GM21619 (cell line): ENCODE measurements at regions not wholly inside any gene's neighbourhood (a gene's known extent, or its start where the extent isn't known, plus 50 kb on each side); places are given as distances from the start of the nearest gene placed in this dataset.
A peak's percentile ranks its signal among the peaks of the same experiment; 100 is the strongest.
"Not testable (repeated sequence)": the region's sequence is repeated elsewhere in the genome, so short reads cannot be mapped to it uniquely, and the experiment has no call there.

Experiments
- ATAC-seq: cut with Tn5 transposase; IDR thresholded peaks from one replicate; pipeline ENCODE4 v1.9.1; 2021; ENCODE audit not compliant: unreplicated experiment

- no peak for ATAC-seq
These were observed 175.7 kb downstream of the FASLG start for GRCh38 chr1:172834609-172835008.

DNA sequence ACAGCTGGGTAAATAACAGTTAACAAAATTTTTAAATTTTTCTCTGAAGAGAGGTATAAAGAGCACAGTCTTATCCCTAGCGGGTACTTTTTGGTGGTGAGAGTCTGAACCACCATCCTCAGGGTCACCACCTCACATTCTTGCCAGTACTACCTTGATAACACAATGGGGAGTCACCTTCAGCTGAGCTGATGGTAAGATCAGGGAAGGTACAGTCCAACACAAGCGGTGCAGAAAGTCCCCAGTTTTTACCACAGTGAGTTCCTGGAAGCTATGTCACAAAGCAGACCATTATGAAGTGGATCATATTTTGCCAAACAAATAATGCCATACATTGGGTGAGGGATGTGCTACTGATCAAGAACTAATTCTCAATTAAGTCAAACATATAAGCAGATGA is 176.9 kb downstream of the FASLG start:
- no peak for ATAC-seq

DNA sequence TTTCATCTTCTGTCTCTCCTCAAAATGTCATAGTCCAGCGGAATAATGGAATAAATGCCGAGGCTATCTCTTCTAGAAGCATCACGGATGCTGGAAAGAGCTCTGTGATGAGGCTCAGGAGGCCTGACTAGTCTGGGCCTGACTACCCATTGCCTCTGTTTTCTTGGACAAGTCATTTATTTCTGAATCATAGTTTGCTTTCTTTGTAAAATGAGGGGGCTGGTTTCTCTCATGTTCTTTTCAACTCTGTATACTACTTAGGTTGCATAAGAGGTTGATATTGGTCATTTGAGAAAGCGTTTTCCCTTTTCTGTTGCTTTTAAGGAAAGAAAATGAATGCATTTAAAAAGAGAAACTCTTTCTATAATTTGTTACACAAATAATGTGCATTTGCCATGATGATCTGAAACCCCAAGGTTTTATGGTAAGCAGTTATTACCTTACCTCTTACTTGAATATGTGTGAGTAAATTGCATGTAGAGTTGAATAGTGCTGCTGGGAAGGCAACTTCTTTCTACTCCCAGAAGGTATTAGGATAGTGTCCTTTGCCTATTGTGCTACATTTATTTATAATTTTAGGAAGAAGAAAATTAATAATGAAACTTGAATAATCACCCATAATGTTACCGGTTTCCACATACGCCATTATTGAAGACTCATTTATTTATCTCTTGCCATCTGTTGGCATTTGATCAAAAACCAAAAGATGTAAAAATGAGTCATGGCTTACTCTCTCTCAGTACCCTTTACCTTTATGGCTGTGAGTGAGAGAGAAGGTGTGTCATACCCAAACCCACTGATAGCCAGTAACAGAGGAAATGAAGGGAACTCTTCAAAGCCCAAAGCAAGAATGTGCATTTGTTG is 179.1 kb downstream of the FASLG start:
- ATAC-seq: no peak

GRCh38 chr1:172838680-172839313 is 179.9 kb downstream of the FASLG start:
- no peak for ATAC-seq

DNA sequence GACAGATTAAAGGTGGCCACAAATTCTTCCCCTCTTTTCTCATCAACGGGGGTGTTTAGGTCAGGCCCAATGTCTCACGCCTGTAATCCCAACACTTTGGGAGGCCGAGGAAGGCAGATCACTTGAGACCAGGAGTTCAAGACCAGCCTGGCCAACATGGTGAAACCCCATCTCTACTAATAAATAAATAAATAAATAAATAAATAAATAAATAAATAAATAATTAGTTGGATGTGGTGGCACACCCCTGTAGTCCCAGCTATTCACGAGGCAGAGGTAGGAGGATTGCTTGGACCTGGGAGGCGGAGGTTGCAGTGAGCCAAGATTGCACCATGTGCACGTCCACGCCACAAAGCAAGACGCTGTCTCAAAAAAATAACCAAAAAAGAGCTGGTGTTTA is 180.7 kb downstream of the FASLG start:
- ATAC-seq: not testable (repeated sequence)

DNA sequence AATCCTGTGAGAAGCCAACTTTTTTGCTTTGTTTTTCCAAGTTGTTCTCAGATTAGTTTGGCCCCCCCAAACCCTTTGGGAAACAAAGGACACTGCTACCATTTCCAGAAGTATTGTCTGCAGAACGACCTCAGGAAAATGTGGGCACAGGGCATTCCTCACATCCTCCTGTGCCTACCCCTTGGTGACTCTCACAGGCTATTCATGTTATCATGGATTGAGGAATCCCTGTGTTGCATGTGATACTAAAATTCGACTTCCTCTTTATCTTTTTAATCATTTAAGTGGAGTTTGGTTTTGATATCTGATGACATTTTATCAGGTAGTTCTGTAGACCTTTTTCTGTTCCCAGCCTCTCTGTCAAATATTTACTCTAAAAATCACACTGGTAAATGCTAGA is 184.5 kb downstream of the FASLG start:
- no peak for ATAC-seq

DNA sequence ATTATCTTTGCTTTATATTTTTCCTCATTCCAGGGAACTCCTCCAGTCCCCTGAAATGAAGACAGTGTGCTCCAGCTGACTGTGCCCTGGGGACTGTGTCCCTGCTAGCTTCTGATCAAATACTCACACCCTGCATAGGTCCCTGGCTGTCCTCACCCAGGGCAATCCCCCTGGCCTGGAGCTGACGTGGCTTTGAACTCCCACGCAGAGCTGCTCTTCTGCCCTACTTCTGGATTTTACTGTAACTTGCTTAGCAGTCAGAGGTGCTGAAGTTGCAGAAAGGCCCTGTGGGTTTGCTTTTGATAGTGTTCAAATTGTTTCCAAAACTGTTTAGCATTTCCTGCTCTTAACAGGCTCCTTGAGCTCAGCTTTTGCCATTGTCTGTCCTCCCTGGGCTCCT is 186.5 kb downstream of the FASLG start:
- no peak for ATAC-seq

GRCh38 chr1:172845865-172846264 is 187.0 kb downstream of the FASLG start:
- no peak for ATAC-seq

GRCh38 chr1:172847814-172848213 is 188.9 kb downstream of the FASLG start:
- ATAC-seq: not testable (repeated sequence)

DNA sequence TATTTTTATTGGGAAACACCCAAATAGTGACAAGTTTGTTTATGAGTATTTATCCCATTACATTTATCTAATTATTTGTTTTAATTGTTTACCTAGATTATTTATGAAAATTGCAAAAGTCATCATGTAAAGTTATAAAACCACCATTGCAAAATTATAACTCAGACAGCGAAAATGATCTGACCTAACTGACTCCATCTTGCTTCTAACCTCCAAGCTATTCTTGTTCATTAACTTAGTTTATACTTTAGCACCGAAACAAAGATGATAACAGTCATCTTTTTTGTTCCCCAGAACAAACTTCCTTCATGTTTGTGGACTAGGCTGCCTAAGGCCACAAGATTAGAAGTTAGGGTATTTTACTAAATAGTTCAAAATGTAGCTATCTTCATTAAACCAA is 190.8 kb downstream of the FASLG start:
- ATAC-seq: no peak

- no peak for ATAC-seq
These were observed 192.2 kb downstream of the FASLG start for GRCh38 chr1:172851077-172851476.

- no peak for ATAC-seq
These were observed 193.0 kb downstream of the FASLG start for GRCh38 chr1:172851856-172852255.

DNA sequence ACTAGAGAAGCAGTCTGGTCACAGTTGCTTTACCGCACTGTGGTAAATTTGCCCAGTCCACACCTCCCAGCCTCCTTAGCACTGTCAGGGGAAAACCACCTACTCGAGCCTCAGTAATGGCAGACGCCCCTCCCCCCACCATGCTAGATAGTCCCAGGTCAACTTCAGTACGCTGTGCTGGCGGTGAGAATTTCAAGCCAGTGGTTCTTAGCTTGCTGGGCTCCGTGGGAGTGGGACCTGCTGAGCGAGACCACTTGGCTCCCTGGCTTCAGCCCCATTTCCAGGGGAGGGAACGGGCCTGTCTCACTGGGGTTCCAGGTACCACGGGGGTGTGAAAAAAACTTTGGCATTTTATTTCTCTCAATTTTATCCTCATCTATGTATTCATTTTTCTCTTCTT is 194.8 kb downstream of the TNFSF18 start:
- ATAC-seq: not testable (repeated sequence)

DNA sequence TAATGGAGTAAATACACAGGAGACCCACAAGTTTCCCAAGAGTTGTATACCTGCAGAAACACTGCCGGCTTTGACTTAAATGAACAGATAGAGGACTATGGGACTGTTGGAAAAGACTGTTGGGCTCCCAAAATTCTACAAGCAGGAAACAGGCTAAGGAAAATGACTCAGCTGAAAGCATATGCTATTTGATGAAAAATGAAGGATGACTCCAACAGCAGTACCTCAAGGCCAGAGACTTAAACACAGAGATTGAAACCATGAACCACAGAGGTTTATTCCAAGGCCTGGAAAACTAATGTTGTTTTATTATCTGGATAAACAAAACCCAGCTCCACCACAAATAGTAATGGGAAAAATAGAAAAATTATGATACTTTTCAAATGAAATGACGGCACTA is 187.7 kb downstream of the TNFSF18 start:
- ATAC-seq: no peak

DNA sequence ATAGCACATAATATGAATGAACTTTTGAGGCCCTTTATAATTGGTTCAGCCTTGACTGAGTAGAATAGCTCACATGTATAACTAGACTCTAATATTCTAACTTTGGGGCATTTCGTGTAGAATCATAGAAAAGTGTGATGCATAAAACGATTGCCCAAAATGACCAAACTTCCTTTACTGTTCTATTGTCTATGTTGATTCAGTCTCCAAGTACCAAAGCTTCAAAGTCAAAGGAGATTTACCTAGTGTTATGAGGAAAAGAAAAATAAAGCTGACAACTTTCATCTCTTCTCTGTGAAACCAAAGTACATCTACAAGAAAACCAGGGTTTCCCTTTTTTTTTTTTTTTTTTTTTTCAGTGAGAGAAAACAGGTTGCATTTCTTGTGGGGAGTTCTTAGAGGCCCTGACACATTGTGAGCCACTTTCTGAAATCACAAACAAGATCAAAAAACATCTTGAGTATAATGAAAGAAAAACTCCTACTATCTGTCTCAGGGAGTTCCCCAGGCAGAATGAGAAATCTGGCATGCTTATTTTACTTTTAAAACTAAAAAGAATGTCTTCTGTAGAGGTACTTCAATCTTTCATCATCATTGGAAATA is 183.4 kb downstream of the TNFSF18 start:
- ATAC-seq: no peak

GRCh38 chr1:172870901-172871606 is 179.7 kb downstream of the TNFSF18 start:
- ATAC-seq: no peak

DNA sequence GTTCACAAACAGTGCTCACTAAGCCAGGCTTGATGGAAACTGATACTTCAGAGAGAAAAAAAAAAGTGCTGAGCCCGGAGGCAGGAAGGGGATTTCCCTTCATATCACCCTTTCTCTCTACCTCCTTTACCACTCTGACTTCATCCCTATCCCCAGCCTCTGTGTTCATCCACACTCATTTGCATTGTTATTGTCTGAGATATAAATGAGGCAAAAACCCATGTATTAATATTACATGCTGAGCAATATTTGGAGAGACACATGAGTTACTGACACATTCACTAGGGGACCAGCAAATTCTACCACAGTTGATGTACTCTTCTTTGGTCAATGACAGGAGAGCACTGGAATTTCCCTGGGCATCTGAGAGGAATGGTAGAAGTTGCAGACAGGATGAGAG is 175.8 kb downstream of the TNFSF18 start:
- peak; percentile 51 for ATAC-seq

DNA sequence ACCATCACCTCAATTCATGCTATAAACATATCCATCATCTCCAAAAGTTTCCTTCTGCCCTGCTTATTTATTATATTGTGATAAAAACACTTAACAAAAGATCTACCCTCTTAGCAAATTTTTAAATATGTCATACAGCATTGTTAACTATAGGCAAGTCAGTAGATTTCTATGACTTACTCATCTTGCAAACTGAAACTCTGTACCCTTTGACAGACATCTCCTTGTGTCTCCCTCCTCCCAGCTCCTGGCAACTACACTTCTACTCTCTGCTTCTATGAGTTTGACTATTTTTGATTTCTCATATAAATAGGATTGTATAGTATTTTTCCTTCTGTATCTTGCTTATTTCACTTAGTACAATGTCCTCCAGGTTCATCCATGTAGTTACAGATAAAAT is 174.8 kb downstream of the TNFSF18 start:
- ATAC-seq: no peak

GRCh38 chr1:172882385-172882784 is 168.4 kb downstream of the TNFSF18 start:
- ATAC-seq: no peak

- ATAC-seq: no peak
These were observed 167.9 kb downstream of the TNFSF18 start for GRCh38 chr1:172882791-172883386.

DNA sequence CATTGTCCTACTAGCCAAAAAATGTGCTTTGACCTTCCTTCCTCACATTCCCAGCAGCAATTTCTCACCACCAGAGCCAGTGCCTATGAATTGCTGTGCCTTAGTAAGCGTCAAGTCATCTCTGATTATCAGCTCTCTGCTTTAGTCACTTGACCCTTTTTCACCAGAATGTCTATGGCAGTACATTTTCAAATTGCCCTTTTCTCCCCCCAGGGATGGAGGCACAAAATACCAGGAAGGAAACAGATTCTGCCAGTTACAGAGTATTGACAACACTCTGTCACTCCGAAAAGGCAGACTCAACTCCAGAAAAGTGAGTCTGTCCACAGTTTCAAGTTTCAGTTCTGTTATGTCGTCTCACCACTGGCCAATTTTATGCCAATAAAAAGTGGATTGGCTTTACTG is 167.4 kb downstream of the TNFSF18 start:
- peak; percentile 66 for ATAC-seq
